SJSA1 (cell line): ENCODE measurements at regions not wholly inside any gene's neighbourhood (a gene's known extent, or its start where the extent isn't known, plus 50 kb on each side); places are given as distances from the start of the nearest gene placed in this dataset.

Experiments used
- DNase-seq, 2 experiments: peaks; one replicate each; pipeline ENCODE4 v3.0.0-alpha.2; 2015 to 2020; ENCODE audit warnings: low spot score in 2 of 2, low read depth in 1 of 2
- H3K27ac ChIP-seq: fragments of 250-450 bp; sonication (Bioruptor Pico); 2 replicates; pipeline ENCODE4 v1.5.1; 2020; ENCODE audit warnings: mild to moderate bottlenecking, moderate library complexity
- H3K27me3 ChIP-seq: fragments of 250-450 bp; sonication (Bioruptor Pico); replicated peaks from 2 replicates; pipeline ENCODE4 v1.5.1; 2020; ENCODE audit warnings: mild to moderate bottlenecking, moderate library complexity
- H3K36me3 ChIP-seq: fragments of 250-450 bp; sonication (Bioruptor Pico); 2 replicates; pipeline ENCODE4 v1.5.1; 2020; ENCODE audit warnings: mild to moderate bottlenecking
- H3K4me1 ChIP-seq: fragments of 250-450 bp; sonication (Bioruptor Pico); replicated peaks from 2 replicates; pipeline ENCODE4 v1.6.1; 2021; ENCODE audit warnings: mild to moderate bottlenecking
- H3K4me3 ChIP-seq: fragments of 250-450 bp; sonication (Bioruptor Pico); 2 replicates; pipeline ENCODE4 v1.5.1; 2020; ENCODE audit warnings: mild to moderate bottlenecking
- H3K9me3 ChIP-seq: fragments of 250-450 bp; sonication (Bioruptor Pico); replicated peaks from 2 replicates; pipeline ENCODE4 v1.5.1; 2020; ENCODE audit warnings: mild to moderate bottlenecking

- Histone ChIP-seq H3K9me3 (no peaks in the 10 kb centered on the region), H3K4me3 (no peak overlapping the region), H3K27ac (no peak overlapping the region), H3K27me3 (no peaks in the 10 kb centered on the region), H3K4me1 (peaks cover 11% of the 10 kb centered on the region), H3K36me3 (no peaks in the 10 kb centered on the region)
- DNase-seq: no peak
Measured at GRCh38 chr13:40456397-40456953, 210.0 kb downstream of the FOXO1 start.

DNA sequence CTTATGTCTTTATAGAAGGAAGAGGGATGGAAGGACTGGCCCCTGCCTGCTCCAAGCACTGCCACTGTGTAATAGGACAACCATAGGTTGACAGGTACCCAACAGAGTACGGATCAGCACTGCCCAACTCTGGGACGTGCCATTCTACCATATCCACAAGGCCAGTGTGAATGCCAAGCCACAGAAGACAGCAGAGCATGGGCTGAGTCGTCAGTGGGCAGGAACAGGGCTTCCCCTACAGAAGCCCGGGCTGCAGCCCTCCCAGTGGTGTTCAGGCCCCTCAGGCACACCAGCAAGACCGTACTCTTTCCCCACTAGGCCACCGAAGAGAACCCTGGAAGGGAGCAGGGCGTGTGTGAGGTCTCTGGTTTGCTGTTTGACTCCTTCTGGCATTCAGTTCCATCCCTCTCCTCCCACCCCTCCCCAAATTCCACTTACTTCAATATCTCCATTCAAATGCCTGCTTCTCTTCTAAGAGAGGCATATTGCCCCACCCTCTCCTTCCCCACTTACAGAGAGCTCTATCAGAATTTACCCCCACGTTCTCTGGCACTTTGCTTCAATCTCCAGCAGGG, 209.4 kb downstream of the FOXO1 start:
- Histone ChIP-seq H3K36me3 (no peaks in the 10 kb centered on the region), H3K9me3 (no peaks in the 10 kb centered on the region), H3K4me3 (no peak overlapping the region), H3K27me3 (no peaks in the 10 kb centered on the region), H3K4me1 (peaks cover 11% of the 10 kb centered on the region), H3K27ac (no peak overlapping the region)
- no peak for DNase-seq

DNA sequence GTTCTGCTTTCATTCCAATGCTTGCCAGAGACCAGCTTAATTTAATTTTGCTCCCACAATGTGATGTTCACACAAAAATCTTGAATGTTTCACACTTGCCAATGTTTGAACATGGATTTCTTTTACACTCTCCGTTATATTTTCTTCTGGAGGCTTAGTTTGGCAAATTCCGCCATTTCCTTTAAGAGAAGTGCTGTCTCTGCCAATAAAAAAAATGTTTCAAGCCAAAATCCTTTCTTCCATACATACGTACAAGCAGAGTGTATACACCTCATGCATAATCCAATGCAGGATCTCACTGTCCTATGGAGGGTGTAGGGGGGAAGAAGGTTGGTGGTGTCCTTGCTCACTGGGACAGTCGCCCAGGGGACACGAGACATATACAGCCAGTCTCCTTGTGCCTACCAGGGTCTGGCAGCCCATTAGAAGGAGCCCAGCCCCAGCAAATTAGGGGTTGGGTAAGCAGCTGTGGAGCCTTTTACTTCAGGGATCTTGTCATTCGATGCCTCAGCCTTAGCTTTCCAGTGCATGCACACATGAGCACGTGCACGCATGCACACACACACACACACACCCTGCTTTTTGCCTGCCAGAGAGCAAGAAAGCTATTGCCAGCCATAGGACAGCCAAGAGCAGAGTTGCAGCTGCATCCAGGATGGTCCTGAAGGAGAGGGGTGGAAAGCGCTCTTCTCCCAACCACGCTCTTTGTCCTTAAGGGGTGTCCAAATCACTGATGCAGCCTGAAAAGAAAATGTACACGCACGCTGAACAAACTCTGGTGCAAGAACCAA, 208.3 kb downstream of the FOXO1 start:
- no peaks in the 10 kb centered on the region for H3K9me3 ChIP-seq
- peaks cover 6% of the 10 kb centered on the region for H3K4me1 ChIP-seq
- DNase-seq: no peak
- no peaks in the 10 kb centered on the region for H3K36me3 ChIP-seq
- H3K4me3 ChIP-seq: no peak overlapping the region
- no peak overlapping the region for H3K27ac ChIP-seq
- H3K27me3 ChIP-seq: no peaks in the 10 kb centered on the region

DNA sequence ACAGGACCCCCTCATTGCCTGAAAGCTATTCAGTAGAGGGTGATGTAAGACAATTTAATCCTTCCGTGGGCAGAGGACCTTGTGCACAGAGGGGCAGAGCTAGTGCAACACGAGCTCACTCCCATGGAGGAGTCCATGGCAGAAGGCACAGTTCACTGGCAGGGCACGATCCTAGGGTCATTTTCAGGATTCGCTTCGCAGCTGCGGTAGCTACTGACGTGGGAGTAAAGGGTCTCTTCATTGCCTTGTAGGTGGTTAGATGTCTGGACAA, 207.8 kb downstream of the FOXO1 start:
- H3K27ac ChIP-seq: no peak overlapping the region
- H3K27me3 ChIP-seq: no peaks in the 10 kb centered on the region
- H3K9me3 ChIP-seq: no peaks in the 10 kb centered on the region
- DNase-seq: no peak
- no peaks in the 10 kb centered on the region for H3K36me3 ChIP-seq
- no peak overlapping the region for H3K4me3 ChIP-seq
- peaks cover under 1% of the 10 kb centered on the region; the same call in 1 of the 2 replicates for H3K4me1 ChIP-seq

DNA sequence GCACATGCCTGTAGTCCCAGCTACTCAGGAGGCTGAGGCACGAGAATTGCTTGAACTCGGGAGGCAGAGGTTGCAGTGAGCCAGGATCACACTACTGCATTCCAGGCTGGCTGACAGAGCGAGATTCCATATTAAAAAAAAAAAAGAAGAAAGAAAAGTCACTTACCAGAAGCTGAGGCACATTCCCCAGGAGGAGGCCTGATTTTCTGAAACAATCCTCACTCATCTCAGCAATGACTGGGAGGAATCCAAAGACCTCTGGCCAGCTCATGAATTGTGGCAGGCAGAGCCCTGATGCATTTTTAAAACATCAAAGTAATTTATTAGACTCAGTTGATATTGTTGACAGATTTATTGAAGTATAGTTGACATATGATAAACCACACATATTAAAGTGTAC, 206.3 kb downstream of the FOXO1 start:
- H3K36me3 ChIP-seq: no peaks in the 10 kb centered on the region
- no peak overlapping the region for H3K4me3 ChIP-seq
- DNase-seq: no peak
- H3K27ac ChIP-seq: no peak overlapping the region
- peaks cover 12% of the 10 kb centered on the region for H3K4me1 ChIP-seq
- no peaks in the 10 kb centered on the region for H3K9me3 ChIP-seq
- H3K27me3 ChIP-seq: no peaks in the 10 kb centered on the region

- Histone ChIP-seq H3K9me3 (no peaks in the 10 kb centered on the region), H3K4me3 (no peak overlapping the region), H3K27me3 (no peaks in the 10 kb centered on the region), H3K4me1 (peaks cover 12% of the 10 kb centered on the region), H3K27ac (no peak overlapping the region), H3K36me3 (no peaks in the 10 kb centered on the region)
- peak in 1 of 2 experiments; percentile 24 for DNase-seq
Measured at GRCh38 chr13:40464337-40465014, 202.0 kb downstream of the FOXO1 start.

DNA sequence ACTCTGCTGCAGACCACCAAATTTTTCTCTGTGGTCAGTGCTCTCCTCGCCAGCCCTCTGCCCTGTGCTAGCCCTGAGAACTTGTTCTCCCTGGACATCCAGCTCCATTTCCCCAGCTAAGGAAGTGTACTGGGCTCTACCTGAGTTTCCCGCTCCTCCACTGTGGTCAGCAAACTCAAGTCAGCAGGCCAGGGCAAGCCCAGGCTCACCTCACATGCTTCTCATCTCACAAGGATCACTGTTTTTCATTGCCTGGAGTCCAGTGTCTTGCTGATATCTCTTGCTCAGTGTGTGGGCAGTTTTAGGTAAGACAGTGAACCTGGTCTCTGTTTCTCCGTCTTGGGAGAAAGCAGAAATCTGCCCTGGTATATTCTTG, 201.4 kb downstream of the FOXO1 start:
- no peak overlapping the region for H3K27ac ChIP-seq
- no peaks in the 10 kb centered on the region for H3K27me3 ChIP-seq
- H3K9me3 ChIP-seq: no peaks in the 10 kb centered on the region
- no peaks in the 10 kb centered on the region for H3K36me3 ChIP-seq
- H3K4me1 ChIP-seq: peaks cover 12% of the 10 kb centered on the region
- H3K4me3 ChIP-seq: no peak overlapping the region
- no peak for DNase-seq

- DNase-seq: no peak
- Histone ChIP-seq H3K4me1 (peaks cover 12% of the 10 kb centered on the region), H3K27ac (no peak overlapping the region), H3K9me3 (no peaks in the 10 kb centered on the region), H3K4me3 (no peak overlapping the region), H3K27me3 (no peaks in the 10 kb centered on the region), H3K36me3 (no peaks in the 10 kb centered on the region)
Measured at GRCh38 chr13:40466272-40466671, 200.2 kb downstream of the FOXO1 start.

DNA sequence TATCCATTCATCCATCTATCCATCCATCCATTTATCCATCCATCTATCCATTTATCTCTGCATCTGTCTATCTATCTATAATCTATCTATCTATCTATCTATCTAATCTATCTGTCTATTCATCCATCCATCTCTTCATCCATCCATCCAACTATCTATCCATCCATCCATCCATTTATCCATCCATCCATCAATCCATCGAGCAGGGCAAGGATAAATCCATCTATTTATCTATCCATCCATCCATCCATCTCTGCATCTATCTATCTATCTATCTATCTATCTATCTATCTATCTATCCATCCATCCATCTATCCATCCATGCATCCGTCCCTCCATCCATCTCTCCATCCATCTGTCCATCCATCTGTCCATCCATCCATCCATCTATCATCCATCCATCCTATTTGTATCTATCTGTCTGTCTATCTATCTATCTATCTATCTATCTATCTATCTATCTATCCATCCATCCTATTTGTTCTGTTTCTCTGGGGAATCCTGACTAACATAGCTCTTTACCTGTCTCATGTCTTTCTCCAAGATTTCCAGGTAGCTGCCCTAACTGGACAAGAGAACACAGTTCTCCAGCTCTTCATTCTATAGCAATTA, 198.1 kb downstream of the FOXO1 start:
- no peak for DNase-seq
- no peaks in the 10 kb centered on the region for H3K9me3 ChIP-seq
- H3K27ac ChIP-seq: no peak overlapping the region
- no peaks in the 10 kb centered on the region for H3K27me3 ChIP-seq
- H3K4me1 ChIP-seq: peaks cover 12% of the 10 kb centered on the region
- H3K36me3 ChIP-seq: no peaks in the 10 kb centered on the region
- no peak overlapping the region for H3K4me3 ChIP-seq

DNA sequence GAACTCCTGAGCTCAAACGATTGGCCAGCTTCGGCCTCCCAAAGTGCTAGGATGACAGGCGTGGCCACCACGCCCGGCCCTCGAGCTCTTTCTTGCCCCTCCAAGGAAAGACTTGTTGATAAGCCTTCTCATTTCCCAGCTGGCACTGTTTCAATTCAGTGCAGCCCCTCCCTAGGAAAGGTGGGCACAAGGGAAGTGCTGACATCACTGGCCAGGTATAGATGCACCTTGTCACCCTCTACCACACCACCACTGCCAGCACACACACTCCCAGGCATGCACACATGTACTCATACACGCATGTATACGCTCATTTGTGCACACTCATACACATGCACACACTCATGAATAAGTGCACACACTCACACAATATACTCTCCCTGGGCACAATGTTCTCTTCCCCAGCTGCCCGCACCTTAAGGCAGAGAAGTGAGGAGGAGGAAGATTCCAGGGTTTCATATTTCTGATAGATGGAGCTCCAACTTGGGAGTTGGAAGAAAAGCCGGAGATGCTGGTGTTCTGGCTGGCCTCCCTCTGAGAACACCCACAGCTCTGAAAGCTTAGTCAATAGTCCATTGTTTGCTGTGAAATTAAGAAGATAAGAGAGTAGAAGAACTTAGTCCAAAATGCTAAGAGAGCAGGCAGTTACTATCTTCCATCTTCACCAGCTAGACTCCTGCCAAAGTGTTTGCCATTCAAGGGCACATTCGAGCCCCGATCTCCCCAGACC, 196.7 kb downstream of the FOXO1 start:
- DNase-seq: no peak
- peaks cover 2% of the 10 kb centered on the region for H3K4me1 ChIP-seq
- no peaks in the 10 kb centered on the region for H3K27me3 ChIP-seq
- H3K27ac ChIP-seq: no peak overlapping the region
- H3K4me3 ChIP-seq: no peak overlapping the region
- no peaks in the 10 kb centered on the region for H3K36me3 ChIP-seq
- no peaks in the 10 kb centered on the region for H3K9me3 ChIP-seq

DNA sequence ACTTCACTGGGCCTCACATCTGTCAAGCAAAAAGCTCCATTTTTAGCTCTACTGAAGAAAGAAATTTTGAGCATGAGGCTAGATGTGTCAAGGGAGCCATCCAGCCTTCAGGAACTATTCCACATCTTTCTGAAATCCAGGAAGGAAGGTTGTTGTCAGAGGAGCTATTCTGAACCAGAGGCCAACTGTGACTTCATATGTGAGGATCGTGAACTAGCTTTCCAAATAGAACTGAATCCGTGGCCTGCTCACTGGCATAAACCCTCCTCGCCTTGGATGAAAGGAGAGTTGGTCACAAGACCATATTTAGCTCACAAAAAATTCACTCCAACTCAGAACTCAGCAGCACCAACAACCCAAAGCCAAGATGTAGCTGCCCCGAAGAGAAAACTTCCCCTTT, 195.8 kb downstream of the FOXO1 start:
- no peaks in the 10 kb centered on the region for H3K9me3 ChIP-seq
- no peak for DNase-seq
- no peaks in the 10 kb centered on the region for H3K4me1 ChIP-seq
- no peaks in the 10 kb centered on the region for H3K36me3 ChIP-seq
- no peak overlapping the region for H3K27ac ChIP-seq
- H3K27me3 ChIP-seq: no peaks in the 10 kb centered on the region
- H3K4me3 ChIP-seq: no peak overlapping the region

DNA sequence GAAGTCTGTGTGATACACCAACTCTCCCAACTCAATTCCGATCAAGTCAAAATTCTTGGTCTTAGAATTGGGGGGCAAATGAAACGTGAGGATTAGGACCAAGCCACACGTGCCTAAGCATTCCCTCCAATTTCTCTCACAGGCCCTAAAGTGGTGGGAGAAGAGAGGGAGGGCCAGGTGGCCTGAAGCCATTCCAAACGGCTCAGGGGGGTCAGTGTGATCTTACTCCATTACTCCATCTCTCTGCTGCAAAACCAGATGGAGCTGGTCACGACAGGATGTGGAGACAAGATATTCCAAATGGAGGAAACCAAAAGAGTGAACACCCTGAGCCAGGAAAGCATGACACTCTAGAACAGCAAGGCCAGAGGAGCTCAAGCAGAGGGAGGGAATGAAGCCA, 195.4 kb downstream of the FOXO1 start:
- H3K9me3 ChIP-seq: no peaks in the 10 kb centered on the region
- peaks cover 2% of the 10 kb centered on the region for H3K4me1 ChIP-seq
- H3K27ac ChIP-seq: no peak overlapping the region
- no peak for DNase-seq
- no peak overlapping the region for H3K4me3 ChIP-seq
- H3K36me3 ChIP-seq: no peaks in the 10 kb centered on the region
- no peaks in the 10 kb centered on the region for H3K27me3 ChIP-seq

DNA sequence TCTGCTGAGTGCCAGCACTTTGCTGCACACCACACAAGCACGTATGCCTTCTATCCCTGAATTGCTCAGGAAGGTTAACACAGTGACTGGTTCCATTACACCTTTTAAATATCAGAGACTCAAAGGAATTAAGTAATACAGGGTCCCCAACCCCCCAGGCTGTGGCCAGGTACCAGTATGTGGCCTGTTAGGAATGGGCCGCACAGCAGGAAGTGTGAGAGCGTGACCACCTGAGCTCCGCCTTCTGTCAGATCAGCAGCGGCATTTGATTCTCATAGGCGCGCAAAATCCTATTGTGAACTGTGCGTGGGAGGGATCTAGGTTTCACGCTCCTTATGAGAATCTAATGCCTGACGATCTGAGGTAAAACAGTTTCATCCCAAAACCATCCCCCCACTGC, 194.5 kb downstream of the FOXO1 start:
- no peaks in the 10 kb centered on the region for H3K9me3 ChIP-seq
- DNase-seq: no peak
- no peaks in the 10 kb centered on the region for H3K27me3 ChIP-seq
- H3K4me3 ChIP-seq: no peak overlapping the region
- H3K27ac ChIP-seq: no peak overlapping the region
- H3K4me1 ChIP-seq: peaks cover 11% of the 10 kb centered on the region
- H3K36me3 ChIP-seq: no peaks in the 10 kb centered on the region
